ENCODE measurements at regions not wholly inside any gene's neighbourhood (a gene's known extent, or its start where the extent isn't known, plus 50 kb on each side); places are given as distances from the start of the nearest gene placed in this dataset.

GRCh38 chr13:53198017-53198416, 169.4 kb downstream of the OLFM4 start:
- no peak for DNase-seq (ENCODE audit: low read depth)
- no peak for FAIRE-seq
- TF ChIP-seq, protein P1, sequence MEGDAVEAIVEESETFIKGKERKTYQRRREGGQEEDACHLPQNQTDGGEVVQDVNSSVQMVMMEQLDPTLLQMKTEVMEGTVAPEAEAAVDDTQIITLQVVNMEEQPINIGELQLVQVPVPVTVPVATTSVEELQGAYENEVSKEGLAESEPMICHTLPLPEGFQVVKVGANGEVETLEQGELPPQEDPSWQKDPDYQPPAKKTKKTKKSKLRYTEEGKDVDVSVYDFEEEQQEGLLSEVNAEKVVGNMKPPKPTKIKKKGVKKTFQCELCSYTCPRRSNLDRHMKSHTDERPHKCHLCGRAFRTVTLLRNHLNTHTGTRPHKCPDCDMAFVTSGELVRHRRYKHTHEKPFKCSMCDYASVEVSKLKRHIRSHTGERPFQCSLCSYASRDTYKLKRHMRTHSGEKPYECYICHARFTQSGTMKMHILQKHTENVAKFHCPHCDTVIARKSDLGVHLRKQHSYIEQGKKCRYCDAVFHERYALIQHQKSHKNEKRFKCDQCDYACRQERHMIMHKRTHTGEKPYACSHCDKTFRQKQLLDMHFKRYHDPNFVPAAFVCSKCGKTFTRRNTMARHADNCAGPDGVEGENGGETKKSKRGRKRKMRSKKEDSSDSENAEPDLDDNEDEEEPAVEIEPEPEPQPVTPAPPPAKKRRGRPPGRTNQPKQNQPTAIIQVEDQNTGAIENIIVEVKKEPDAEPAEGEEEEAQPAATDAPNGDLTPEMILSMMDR (IDR thresholded peaks at IDR 0.05; ENCODE audit: insufficient read depth, low read length, severe bottlenecking), result no peak
- Histone ChIP-seq H3K27me3 (ENCODE audit: control insufficient read depth, insufficient read depth, low read length) (peaks cover 2% of the 10 kb centered on the region), H3K36me3 (ENCODE audit: control insufficient read depth, insufficient read depth, low read length) (no peaks in the 10 kb centered on the region), H3K4me3 (ENCODE audit: low read depth, low read length) (no peak overlapping the region)

GRCh38 chr13:53198736-53199135, 170.1 kb downstream of the OLFM4 start:
- FAIRE-seq (no peak), DNase-seq (ENCODE audit: low read depth) (no peak)
- Histone ChIP-seq H3K27me3 (ENCODE audit: control insufficient read depth, insufficient read depth, low read length) (peaks cover 2% of the 10 kb centered on the region), H3K4me3 (ENCODE audit: low read depth, low read length) (no peak overlapping the region), H3K36me3 (ENCODE audit: control insufficient read depth, insufficient read depth, low read length) (no peaks in the 10 kb centered on the region)
- TF ChIP-seq, protein P1 (IDR thresholded peaks at IDR 0.05; ENCODE audit: insufficient read depth, low read length, severe bottlenecking), result no peak

GRCh38 chr13:53200075-53200474, 171.5 kb downstream of the OLFM4 start:
- H3K36me3 ChIP-seq (ENCODE audit: control insufficient read depth, insufficient read depth, low read length), result no peaks in the 10 kb centered on the region
- DNase-seq (ENCODE audit: low read depth), result no peak
- peaks cover 2% of the 10 kb centered on the region for H3K27me3 ChIP-seq (ENCODE audit: control insufficient read depth, insufficient read depth, low read length)
- FAIRE-seq, result no peak
- TF ChIP-seq, protein P1 (IDR thresholded peaks at IDR 0.05; ENCODE audit: insufficient read depth, low read length, severe bottlenecking), result no peak
- no peak overlapping the region for H3K4me3 ChIP-seq (ENCODE audit: low read depth, low read length)

- DNase-seq (ENCODE audit: low read depth) (no peak), FAIRE-seq (no peak)
- peaks cover 2% of the 10 kb centered on the region for H3K27me3 ChIP-seq (ENCODE audit: control insufficient read depth, insufficient read depth, low read length)
- H3K4me3 ChIP-seq (ENCODE audit: low read depth, low read length), result no peak overlapping the region
- H3K36me3 ChIP-seq (ENCODE audit: control insufficient read depth, insufficient read depth, low read length), result no peaks in the 10 kb centered on the region
- TF ChIP-seq, protein P1 (IDR thresholded peaks at IDR 0.05; ENCODE audit: insufficient read depth, low read length, severe bottlenecking), result peak; percentile 81
Observed at GRCh38 chr13:53200498-53201453, 172.2 kb downstream of the OLFM4 start.

GRCh38 chr13:53201454-53202225, 173.0 kb downstream of the OLFM4 start:
- FAIRE-seq (no peak), DNase-seq (ENCODE audit: low read depth) (no peak)
- no peaks in the 10 kb centered on the region for H3K36me3 ChIP-seq (ENCODE audit: control insufficient read depth, insufficient read depth, low read length)
- H3K27me3 ChIP-seq (ENCODE audit: control insufficient read depth, insufficient read depth, low read length), result peaks cover 2% of the 10 kb centered on the region
- TF ChIP-seq, protein P1 (IDR thresholded peaks at IDR 0.05; ENCODE audit: insufficient read depth, low read length, severe bottlenecking), result peak; percentile 41
- H3K4me3 ChIP-seq (ENCODE audit: low read depth, low read length), result no peak overlapping the region

All from bronchial epithelial cell (primary cell).